Activated naive CD4-positive, alpha-beta T cell treated with anti-CD3 and anti-CD28 coated beads, Interleukin-2, amount 10 ng/mL, durations not matched to agents 7 days and 5 days (primary cell): ENCODE measurements at regions not wholly inside any gene's neighbourhood (a gene's known extent, or its start where the extent isn't known, plus 50 kb on each side); places are given as distances from the start of the nearest gene placed in this dataset.
"Not testable (repeated sequence)": the region's sequence is repeated elsewhere in the genome, so short reads cannot be mapped to it uniquely, and the experiment has no call there.

Source experiments
- CTCF ChIA-PET: fragments of 350-600 bp; sonication (Branson Sonifier 250); formaldehyde crosslinking; loops from one replicate; lab custom pipeline; 2021; ENCODE audit warnings: antibody characterized with exemption; lab: Charles Lee
- DNase-seq: peaks from one replicate; pipeline ENCODE4 v3.0.0-alpha.2; 2020
- H3K27ac Mint-ChIP-seq: one replicate; pipeline ENCODE4 v1.8.0; 2021; ENCODE audit warnings: mild to moderate bottlenecking, moderate library complexity, mixed read lengths
- H3K27me3 Mint-ChIP-seq: one replicate; pipeline ENCODE4 v1.8.0; 2021; ENCODE audit warnings: mild to moderate bottlenecking, mixed read lengths
- H3K36me3 Mint-ChIP-seq: one replicate; pipeline ENCODE4 v1.8.0; 2021; ENCODE audit warnings: mixed read lengths
- H3K4me1 Mint-ChIP-seq: one replicate; pipeline ENCODE4 v1.8.0; 2021; ENCODE audit warnings: mixed read lengths
- H3K4me3 Mint-ChIP-seq: one replicate; pipeline ENCODE4 v1.8.0; 2021; ENCODE audit warnings: mild to moderate bottlenecking, moderate library complexity, mixed read lengths
- H3K9me3 Mint-ChIP-seq: one replicate; pipeline ENCODE4 v1.8.0; 2021; ENCODE audit warnings: mixed read lengths

DNA sequence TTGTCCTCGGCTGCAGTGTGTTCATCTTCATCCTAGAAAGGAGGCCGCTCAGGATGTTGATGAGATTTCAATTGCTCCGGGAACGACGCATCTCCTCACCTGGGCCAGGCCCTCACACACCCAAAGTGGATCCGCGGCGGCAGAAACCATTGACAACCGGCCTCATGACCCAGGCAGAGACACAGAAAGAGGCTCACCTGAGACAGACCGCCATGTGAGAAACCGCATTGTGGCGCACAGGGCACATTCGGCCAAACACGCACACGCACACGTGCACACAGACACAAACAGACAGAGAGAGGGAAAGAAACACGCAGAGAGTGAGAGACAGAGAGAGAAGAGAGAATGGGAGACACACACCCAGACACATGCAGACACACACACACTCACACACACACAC lies 3879.3 kb downstream of the SRGAP2C start:
- H3K9me3 Mint-ChIP-seq: peaks cover 31% of the 10 kb centered on the region
- H3K27me3 Mint-ChIP-seq, CTCF ChIA-PET, H3K36me3 Mint-ChIP-seq, H3K27ac Mint-ChIP-seq, H3K4me3 Mint-ChIP-seq, DNase-seq, H3K4me1 Mint-ChIP-seq: not testable (repeated sequence)

- Mint-ChIP-seq H3K4me3 (no peak overlapping the region), H3K36me3 (peaks cover 1% of the 10 kb centered on the region), H3K27ac (no peak overlapping the region), H3K27me3 (no peaks in the 10 kb centered on the region), H3K9me3 (peaks cover 35% of the 10 kb centered on the region), H3K4me1 (no peaks in the 10 kb centered on the region)
- DNase-seq: no peak
- CTCF ChIA-PET: no interaction called here
Measured at GRCh38 chr1:125064481-125064880, 3879.7 kb downstream of the SRGAP2C start.

- no peaks in the 10 kb centered on the region for H3K4me1 Mint-ChIP-seq
- peak overlapping the region; percentile 28 for H3K27ac Mint-ChIP-seq
- H3K27me3 Mint-ChIP-seq: no peaks in the 10 kb centered on the region
- peaks cover 43% of the 10 kb centered on the region for H3K9me3 Mint-ChIP-seq
- H3K4me3 Mint-ChIP-seq: no peak overlapping the region
- H3K36me3 Mint-ChIP-seq: peaks cover 1% of the 10 kb centered on the region
- CTCF ChIA-PET: no interaction called here
- no peak for DNase-seq
Measured at GRCh38 chr1:125065092-125065820, 3880.5 kb downstream of the SRGAP2C start.

DNA sequence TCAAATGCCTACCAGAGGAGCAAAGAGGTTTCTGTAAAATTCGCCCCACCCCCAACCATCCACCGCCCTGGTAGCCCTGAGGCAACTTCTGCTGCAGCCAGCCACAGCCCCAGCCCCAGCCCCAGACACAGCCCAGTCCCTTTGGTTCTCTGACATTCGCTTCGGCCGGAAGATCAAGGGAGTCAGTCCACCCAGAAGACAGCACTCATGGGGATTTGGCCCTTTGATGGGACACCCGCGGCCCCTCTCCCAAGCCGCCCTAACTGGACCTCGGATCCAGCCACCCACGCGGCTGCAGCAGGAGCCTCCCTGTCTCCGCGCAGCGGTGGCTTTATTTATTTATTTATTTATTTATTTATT lies 3881.0 kb downstream of the SRGAP2C start:
- Mint-ChIP-seq H3K9me3 (peaks cover 48% of the 10 kb centered on the region), H3K4me3 (no peak overlapping the region), H3K36me3 (peaks cover 1% of the 10 kb centered on the region), H3K4me1 (no peaks in the 10 kb centered on the region), H3K27ac (no peak overlapping the region), H3K27me3 (no peaks in the 10 kb centered on the region)
- DNase-seq: no peak
- CTCF ChIA-PET: no interaction called here

- Mint-ChIP-seq H3K4me1 (no peaks in the 10 kb centered on the region), H3K27ac (no peak overlapping the region)
Measured at GRCh38 chr1:125066385-125066784, 3881.6 kb downstream of the SRGAP2C start.

GRCh38 chr1:125066849-125067248 lies 3882.1 kb downstream of the SRGAP2C start:
- H3K27ac Mint-ChIP-seq, H3K27me3 Mint-ChIP-seq, H3K4me1 Mint-ChIP-seq, CTCF ChIA-PET, H3K4me3 Mint-ChIP-seq, DNase-seq, H3K36me3 Mint-ChIP-seq: not testable (repeated sequence)
- peaks cover 59% of the 10 kb centered on the region for H3K9me3 Mint-ChIP-seq

More at GRCh38 chr1:125066385-125066784, 3881.6 kb downstream of the SRGAP2C start:
- no peak for DNase-seq
- Mint-ChIP-seq H3K4me3 (no peak overlapping the region), H3K36me3 (peaks cover 1% of the 10 kb centered on the region), H3K9me3 (peaks cover 54% of the 10 kb centered on the region), H3K27me3 (no peaks in the 10 kb centered on the region)
- CTCF ChIA-PET: no interaction called here

DNA sequence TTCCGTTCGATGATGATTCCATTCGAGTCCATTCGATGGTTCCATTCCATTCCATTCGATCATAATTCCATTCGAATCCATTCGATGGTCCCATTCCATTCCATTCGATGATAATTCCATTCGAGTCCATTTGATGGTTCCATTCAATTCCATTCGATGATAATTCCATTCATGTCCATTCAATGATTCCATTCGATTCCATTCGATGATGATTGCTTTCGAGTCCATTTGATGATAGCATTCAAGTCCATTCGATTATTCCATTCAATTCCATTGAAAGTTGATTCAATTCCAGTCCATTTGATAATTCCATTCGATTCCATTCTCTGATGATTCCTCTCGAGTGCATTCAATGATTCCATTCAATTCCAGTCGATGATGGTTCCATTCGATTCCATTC lies 3895.3 kb downstream of the SRGAP2C start:
- Mint-ChIP-seq H3K4me3 (no peak overlapping the region), H3K9me3 (peaks cover 66% of the 10 kb centered on the region), H3K36me3 (peaks cover 16% of the 10 kb centered on the region), H3K27me3 (no peaks in the 10 kb centered on the region), H3K4me1 (no peaks in the 10 kb centered on the region), H3K27ac (no peak overlapping the region)
- CTCF ChIA-PET: no interaction called here
- DNase-seq: no peak

GRCh38 chr1:125085720-125086591 lies 3901.2 kb downstream of the SRGAP2C start:
- DNase-seq: no peak
- Mint-ChIP-seq H3K4me1 (no peaks in the 10 kb centered on the region), H3K4me3 (no peak overlapping the region), H3K27ac (no peak overlapping the region), H3K27me3 (no peaks in the 10 kb centered on the region), H3K9me3 (peaks cover 41% of the 10 kb centered on the region), H3K36me3 (peaks cover 14% of the 10 kb centered on the region)
- CTCF ChIA-PET: no interaction called here

- Mint-ChIP-seq H3K4me1 (no peaks in the 10 kb centered on the region), H3K36me3 (peaks cover 12% of the 10 kb centered on the region), H3K27me3 (no peaks in the 10 kb centered on the region), H3K27ac (no peak overlapping the region), H3K9me3 (peaks cover 37% of the 10 kb centered on the region), H3K4me3 (no peak overlapping the region)
- DNase-seq: no peak
- CTCF ChIA-PET: no interaction called here
Measured at GRCh38 chr1:125086611-125087010, 3901.8 kb downstream of the SRGAP2C start.

- Mint-ChIP-seq H3K4me3 (no peak overlapping the region), H3K4me1 (no peaks in the 10 kb centered on the region), H3K9me3 (peaks cover 32% of the 10 kb centered on the region), H3K27me3 (no peaks in the 10 kb centered on the region), H3K36me3 (peaks cover 8% of the 10 kb centered on the region), H3K27ac (no peak overlapping the region)
- CTCF ChIA-PET: no interaction called here
- DNase-seq: no peak
Measured at GRCh38 chr1:125087247-125087646, 3902.5 kb downstream of the SRGAP2C start.

GRCh38 chr1:125087691-125088090 lies 3902.9 kb downstream of the SRGAP2C start:
- CTCF ChIA-PET: no interaction called here
- Mint-ChIP-seq H3K4me3 (no peak overlapping the region), H3K9me3 (peaks cover 30% of the 10 kb centered on the region), H3K27me3 (no peaks in the 10 kb centered on the region), H3K4me1 (no peaks in the 10 kb centered on the region), H3K27ac (peak overlapping the region; percentile 73), H3K36me3 (peaks cover 8% of the 10 kb centered on the region)
- no peak for DNase-seq

DNA sequence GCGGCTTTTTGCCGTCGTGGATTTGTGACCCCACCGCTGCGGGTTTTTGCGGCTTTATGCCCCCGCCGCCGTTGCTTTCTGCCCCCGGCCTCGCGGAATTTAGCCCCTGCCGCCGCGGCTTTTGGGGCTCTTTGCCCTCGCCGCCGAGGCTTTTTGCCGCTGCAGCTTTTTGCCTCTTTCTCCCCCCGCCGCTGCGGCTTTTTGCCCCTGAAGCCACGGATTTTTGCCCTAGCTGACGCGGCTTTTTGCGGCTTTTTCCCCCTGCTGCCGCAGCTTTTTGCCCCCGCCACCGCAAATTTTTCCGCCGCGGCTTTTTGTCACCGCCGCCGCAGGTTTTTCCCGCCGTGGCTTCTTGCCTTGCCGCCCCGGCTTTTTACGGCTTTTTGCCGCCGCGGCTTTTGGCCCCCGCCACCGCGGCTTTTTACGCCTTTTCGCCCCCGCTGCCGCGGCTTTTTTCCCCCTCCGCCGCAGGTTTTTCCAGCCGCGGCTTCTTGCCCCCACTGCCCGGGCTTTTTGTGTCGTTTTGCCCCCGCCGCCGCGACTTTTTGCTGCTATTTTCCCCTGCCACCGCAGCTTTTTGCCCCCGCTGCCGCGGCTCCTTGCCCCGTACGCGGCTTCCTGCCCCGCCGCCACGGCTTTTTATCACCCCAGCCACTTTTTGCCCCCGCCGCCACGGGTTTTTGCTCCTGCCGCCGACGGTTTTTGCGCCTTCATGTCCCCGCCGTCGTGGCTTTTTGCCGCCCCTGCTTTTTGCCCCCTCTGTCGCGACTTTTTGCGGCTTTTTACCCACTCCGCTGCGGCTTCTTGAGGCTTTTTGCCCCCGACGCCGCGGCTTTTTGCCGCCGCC lies 3933.6 kb downstream of the SRGAP2C start:
- peaks cover 4% of the 10 kb centered on the region for H3K36me3 Mint-ChIP-seq
- H3K27me3 Mint-ChIP-seq: no peaks in the 10 kb centered on the region
- no peaks in the 10 kb centered on the region for H3K4me1 Mint-ChIP-seq
- CTCF ChIA-PET: no interaction called here
- peaks cover 27% of the 10 kb centered on the region for H3K9me3 Mint-ChIP-seq
- no peak overlapping the region for H3K27ac Mint-ChIP-seq
- H3K4me3 Mint-ChIP-seq: no peak overlapping the region
- no peak for DNase-seq

DNA sequence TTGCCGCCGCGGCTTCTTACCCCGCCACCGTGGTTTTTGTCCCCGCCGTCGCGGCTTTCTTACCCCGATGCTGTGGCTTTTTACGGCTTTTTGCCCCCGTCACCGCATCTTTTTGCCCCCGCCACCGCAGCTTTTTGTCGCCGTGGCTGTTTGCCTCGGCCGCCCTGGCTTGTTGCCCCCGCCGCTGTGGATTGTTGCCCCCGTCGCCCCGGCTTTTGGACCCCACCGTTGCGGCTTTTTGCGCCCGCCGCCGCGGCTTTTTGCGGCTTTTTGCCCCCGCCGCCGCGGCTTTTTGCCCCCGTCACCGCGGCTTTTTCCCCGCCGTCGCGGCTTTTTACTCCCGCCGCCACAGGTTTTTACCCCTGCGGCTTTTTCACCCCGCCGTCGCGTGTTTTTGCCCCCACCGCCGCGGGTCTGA lies 3934.3 kb downstream of the SRGAP2C start:
- no peak for DNase-seq
- H3K4me3 Mint-ChIP-seq: no peak overlapping the region
- H3K4me1 Mint-ChIP-seq: no peaks in the 10 kb centered on the region
- no peak overlapping the region for H3K27ac Mint-ChIP-seq
- H3K9me3 Mint-ChIP-seq: peaks cover 32% of the 10 kb centered on the region
- peaks cover 4% of the 10 kb centered on the region for H3K36me3 Mint-ChIP-seq
- CTCF ChIA-PET: no interaction called here
- H3K27me3 Mint-ChIP-seq: no peaks in the 10 kb centered on the region

GRCh38 chr1:125119566-125120205 lies 3934.9 kb downstream of the SRGAP2C start:
- peaks cover 37% of the 10 kb centered on the region for H3K9me3 Mint-ChIP-seq
- H3K27ac Mint-ChIP-seq, H3K4me3 Mint-ChIP-seq, H3K27me3 Mint-ChIP-seq, DNase-seq, CTCF ChIA-PET, H3K36me3 Mint-ChIP-seq, H3K4me1 Mint-ChIP-seq: not testable (repeated sequence)
